ENCODE measurements at regions not wholly inside any gene's neighbourhood (a gene's known extent, or its start where the extent isn't known, plus 50 kb on each side); places are given as distances from the start of the nearest gene placed in this dataset.

- H3K27ac Mint-ChIP-seq = no peak overlapping the region
- H3K4me3 Mint-ChIP-seq = no peak overlapping the region
- H3K27me3 Mint-ChIP-seq = no peaks in the 10 kb centered on the region
- ATAC-seq (no peak), DNase-seq (no peak)
- no peaks in the 10 kb centered on the region for H3K4me1 Mint-ChIP-seq
- peaks cover 61 to 94% of the 10 kb centered on the region in 2 donors for H3K9me3 Mint-ChIP-seq
Measured at GRCh38 chr15:25051399-25052154, 96.8 kb downstream of the SNRPN start.

GRCh38 chr15:25052191-25052999 is 97.6 kb downstream of the SNRPN start:
- no peak overlapping the region for H3K27ac Mint-ChIP-seq
- ATAC-seq = no peak

GRCh38 chr15:25053000-25053815 is 98.4 kb downstream of the SNRPN start:
- peaks cover 62 to 94% of the 10 kb centered on the region in 2 donors for H3K9me3 Mint-ChIP-seq
- H3K27me3 Mint-ChIP-seq = no peaks in the 10 kb centered on the region
- H3K27ac Mint-ChIP-seq = no peak overlapping the region
- ATAC-seq (no peak), DNase-seq (no peak)
- no peaks in the 10 kb centered on the region for H3K4me1 Mint-ChIP-seq
- no peak overlapping the region for H3K4me3 Mint-ChIP-seq

More at GRCh38 chr15:25052191-25052999, 97.6 kb downstream of the SNRPN start:
- H3K9me3 Mint-ChIP-seq = peaks cover 61 to 94% of the 10 kb centered on the region in 2 donors
- no peaks in the 10 kb centered on the region for H3K4me1 Mint-ChIP-seq
- DNase-seq = no peak
- no peaks in the 10 kb centered on the region for H3K27me3 Mint-ChIP-seq
- no peak overlapping the region for H3K4me3 Mint-ChIP-seq

GRCh38 chr15:25054329-25054728 is 99.5 kb downstream of the SNRPN start:
- no peak for DNase-seq
- Mint-ChIP-seq H3K4me1 (no peaks in the 10 kb centered on the region), H3K27me3 (no peaks in the 10 kb centered on the region), H3K4me3 (no peak overlapping the region), H3K27ac (no peak overlapping the region), H3K9me3 (peaks cover 63 to 97% of the 10 kb centered on the region in 2 donors)
- ATAC-seq = no peak

GRCh38 chr15:25054943-25055342 is 100.2 kb downstream of the SNRPN start:
- Mint-ChIP-seq H3K27ac (no peak overlapping the region), H3K9me3 (peaks cover 64 to 98% of the 10 kb centered on the region in 2 donors), H3K4me3 (no peak overlapping the region), H3K4me1 (no peaks in the 10 kb centered on the region), H3K27me3 (no peaks in the 10 kb centered on the region)
- no peak for DNase-seq
- no peak for ATAC-seq

DNA sequence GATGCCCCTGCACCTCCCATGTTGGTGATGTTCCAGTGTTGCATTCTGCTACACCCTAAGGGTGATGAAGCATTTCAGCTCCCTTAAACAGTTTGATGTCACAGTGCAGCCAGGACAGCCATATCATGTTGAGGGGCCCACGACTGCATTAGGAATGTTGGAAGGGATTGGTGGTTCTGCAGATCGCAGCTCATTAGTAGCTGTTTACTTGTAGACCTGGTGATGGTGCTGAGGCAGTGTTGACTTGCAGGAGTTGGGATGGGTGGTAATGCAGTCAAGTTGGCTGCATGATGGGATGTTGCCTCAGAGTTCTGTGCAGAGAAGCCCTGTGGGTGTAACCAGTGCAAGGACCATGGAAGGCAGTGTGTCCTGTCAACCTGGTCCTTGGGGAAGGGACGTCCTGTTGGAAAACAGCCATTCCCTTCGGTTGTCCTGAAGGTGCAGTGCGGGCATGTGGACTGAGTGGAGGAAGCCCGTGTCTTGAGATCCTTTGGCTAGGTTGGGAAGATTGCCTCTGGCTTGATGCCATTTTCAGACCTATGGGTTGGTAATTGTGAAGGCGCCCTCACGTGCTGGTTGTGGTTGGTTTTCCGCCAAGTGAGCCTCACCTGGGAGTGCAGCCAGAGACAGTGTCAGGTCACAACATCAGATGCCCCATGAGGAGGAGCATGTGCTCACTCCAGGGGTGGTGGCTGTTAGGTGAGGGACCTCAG is 100.7 kb downstream of the SNRPN start:
- H3K4me1 Mint-ChIP-seq = no peaks in the 10 kb centered on the region
- H3K9me3 Mint-ChIP-seq = peaks cover 64 to 98% of the 10 kb centered on the region in 2 donors
- no peak overlapping the region for H3K4me3 Mint-ChIP-seq
- ATAC-seq (no peak), DNase-seq (no peak)
- no peaks in the 10 kb centered on the region for H3K27me3 Mint-ChIP-seq
- H3K27ac Mint-ChIP-seq = no peak overlapping the region

DNA sequence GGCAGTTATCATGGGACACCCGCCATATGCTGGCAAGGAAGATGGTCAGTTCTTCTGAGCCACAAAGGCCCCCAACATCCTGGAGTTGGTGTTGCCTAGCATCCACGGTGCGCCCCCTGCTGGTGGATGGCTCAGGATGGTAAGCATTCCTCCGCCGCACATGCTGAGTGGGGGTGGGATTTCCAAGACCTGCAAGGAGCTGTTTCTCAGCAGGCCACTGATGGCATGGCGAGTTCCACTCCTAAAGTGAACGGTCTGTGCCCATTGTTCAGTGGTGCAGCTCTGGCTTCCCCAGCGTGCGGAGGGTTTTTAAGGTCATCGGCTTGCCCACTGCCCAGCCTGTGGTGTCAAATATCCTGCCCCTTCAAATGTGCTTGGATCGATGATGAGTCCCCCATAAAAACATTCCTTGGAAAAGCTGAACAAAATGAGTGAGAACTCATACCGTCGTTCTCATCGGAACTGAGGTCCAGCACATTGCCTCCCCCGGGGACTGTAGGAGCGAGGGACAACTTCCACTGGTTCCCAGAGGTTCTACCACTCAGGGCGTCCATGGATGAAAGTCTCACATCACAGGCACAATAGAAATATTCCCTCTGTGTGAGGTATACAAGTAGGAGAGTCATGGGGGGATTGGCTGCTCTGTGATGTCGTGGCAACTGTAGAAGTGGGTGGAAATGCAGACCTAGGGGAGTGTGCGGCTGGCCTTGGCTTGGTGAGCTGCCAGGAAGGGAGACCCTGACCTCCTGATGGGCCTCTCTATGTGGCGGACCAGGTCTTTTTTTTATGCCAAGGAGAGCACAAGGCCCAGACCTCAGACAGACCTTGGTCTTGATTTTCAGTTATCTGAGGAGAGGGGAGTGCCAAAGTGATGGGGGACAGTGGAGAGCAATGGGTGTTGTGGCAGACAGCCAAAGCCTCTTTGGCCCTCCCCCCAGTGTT is 102.0 kb downstream of the SNRPN start:
- no peaks in the 10 kb centered on the region for H3K27me3 Mint-ChIP-seq
- no peak overlapping the region for H3K27ac Mint-ChIP-seq
- DNase-seq (no peak), ATAC-seq (no peak)
- no peaks in the 10 kb centered on the region for H3K4me1 Mint-ChIP-seq
- no peak overlapping the region for H3K4me3 Mint-ChIP-seq
- peaks cover 63 to 98% of the 10 kb centered on the region in 2 donors for H3K9me3 Mint-ChIP-seq

DNA sequence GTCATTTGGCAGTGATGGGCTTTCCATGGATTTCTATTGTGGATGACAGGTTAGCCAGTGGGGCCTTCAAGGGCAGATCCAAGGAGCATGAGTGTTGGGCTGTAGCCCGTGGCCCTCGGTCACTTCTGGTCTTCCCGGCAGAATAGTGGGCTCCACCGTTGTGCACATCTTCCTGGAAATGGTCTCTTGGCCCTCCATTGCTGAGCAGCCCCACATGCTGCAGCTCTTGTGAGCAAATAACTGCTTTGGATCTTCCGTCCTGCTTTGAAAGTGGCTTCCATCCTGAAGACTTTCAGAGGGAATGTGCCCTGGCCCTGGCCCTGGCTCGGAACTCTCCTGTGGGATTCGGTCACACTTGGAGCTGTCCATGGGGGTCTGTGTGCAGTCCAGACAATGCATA is 102.8 kb downstream of the SNRPN start:
- H3K9me3 Mint-ChIP-seq = peaks cover 65 to 98% of the 10 kb centered on the region in 2 donors
- no peak for ATAC-seq
- H3K27me3 Mint-ChIP-seq = no peaks in the 10 kb centered on the region
- H3K27ac Mint-ChIP-seq = no peak overlapping the region
- DNase-seq = no peak
- no peaks in the 10 kb centered on the region for H3K4me1 Mint-ChIP-seq
- H3K4me3 Mint-ChIP-seq = no peak overlapping the region

DNA sequence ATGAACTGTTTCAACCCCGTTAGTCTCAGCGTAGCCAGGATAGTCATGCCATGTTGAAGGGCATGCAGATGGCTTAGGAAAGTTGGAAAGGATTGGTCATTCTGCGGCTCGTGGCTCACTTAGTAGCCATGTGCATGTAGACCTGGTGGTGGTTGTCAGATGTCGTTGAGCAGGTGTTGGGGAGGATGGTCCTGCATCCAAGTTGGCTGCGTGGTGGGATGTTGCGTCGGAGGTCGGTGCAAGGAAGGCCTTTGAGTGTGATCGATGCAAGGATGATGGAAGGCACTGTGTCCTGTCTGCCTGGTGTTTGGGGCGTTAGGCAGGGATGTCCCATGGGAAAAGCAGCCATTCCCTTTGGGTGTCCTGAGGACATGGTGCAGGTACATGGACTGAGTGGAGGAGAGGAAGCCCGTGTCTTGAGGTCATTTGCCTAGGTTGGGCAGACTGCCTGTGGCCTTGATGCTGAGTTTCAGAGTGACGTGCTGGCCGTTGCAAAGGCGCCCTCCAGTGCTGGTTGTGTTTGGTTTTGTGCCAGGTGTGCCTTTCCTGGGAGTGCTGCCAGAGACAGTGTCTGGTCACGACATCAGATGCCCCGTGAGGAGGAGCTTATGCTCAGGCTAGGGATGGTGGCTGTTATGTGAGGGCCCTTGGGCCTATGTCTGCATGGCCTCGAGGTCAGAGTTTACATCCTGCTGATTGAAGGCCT is 103.4 kb downstream of the SNRPN start:
- no peaks in the 10 kb centered on the region for H3K4me1 Mint-ChIP-seq
- ATAC-seq = no peak
- peaks cover 71 to 98% of the 10 kb centered on the region in 2 donors for H3K9me3 Mint-ChIP-seq
- H3K4me3 Mint-ChIP-seq = no peak overlapping the region
- DNase-seq = no peak
- H3K27me3 Mint-ChIP-seq = no peaks in the 10 kb centered on the region
- peak overlapping the region in 1 of 2 donors; percentile 5 for H3K27ac Mint-ChIP-seq

GRCh38 chr15:25059698-25060471 is 105.1 kb downstream of the SNRPN start:
- H3K27me3 Mint-ChIP-seq = no peaks in the 10 kb centered on the region
- no peaks in the 10 kb centered on the region for H3K4me1 Mint-ChIP-seq
- H3K9me3 Mint-ChIP-seq = peaks cover 79 to 98% of the 10 kb centered on the region in 2 donors
- ATAC-seq = no peak
- no peak for DNase-seq
- H3K27ac Mint-ChIP-seq = no peak overlapping the region
- H3K4me3 Mint-ChIP-seq = no peak overlapping the region

DNA sequence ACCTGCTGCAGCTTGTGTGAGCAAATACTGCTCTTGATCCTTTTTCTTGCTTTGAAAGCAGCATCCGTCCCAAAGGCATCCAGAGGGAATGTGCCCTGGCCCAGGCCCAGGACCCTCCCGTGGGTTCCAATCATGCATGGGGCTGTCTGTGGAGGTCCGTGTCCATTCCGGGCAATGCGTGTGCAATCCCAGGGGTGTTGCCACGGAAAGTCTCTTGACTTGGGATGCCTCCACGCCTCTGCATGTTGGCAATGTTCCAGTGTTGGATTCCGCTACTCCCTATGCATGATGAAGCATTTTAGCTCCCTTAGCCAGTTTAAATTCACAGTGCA is 105.7 kb downstream of the SNRPN start:
- DNase-seq (no peak), ATAC-seq (no peak)
- peaks cover 75 to 98% of the 10 kb centered on the region in 2 donors for H3K9me3 Mint-ChIP-seq
- H3K27me3 Mint-ChIP-seq = no peaks in the 10 kb centered on the region
- H3K4me3 Mint-ChIP-seq = no peak overlapping the region
- no peak overlapping the region for H3K27ac Mint-ChIP-seq
- H3K4me1 Mint-ChIP-seq = no peaks in the 10 kb centered on the region

GRCh38 chr15:25060996-25061620 is 106.3 kb downstream of the SNRPN start:
- Mint-ChIP-seq H3K4me1 (no peaks in the 10 kb centered on the region), H3K4me3 (no peak overlapping the region), H3K27me3 (no peaks in the 10 kb centered on the region), H3K9me3 (peaks cover 71 to 98% of the 10 kb centered on the region in 2 donors), H3K27ac (no peak overlapping the region)
- ATAC-seq (no peak), DNase-seq (no peak)
